GM23248 (cell line): ENCODE measurements at regions not wholly inside any gene's neighbourhood (a gene's known extent, or its start where the extent isn't known, plus 50 kb on each side); places are given as distances from the start of the nearest gene placed in this dataset.

Experiments
- DNase-seq: peaks from one replicate; pipeline ENCODE4 v3.0.0-alpha.2; 2015
- H2AFZ ChIP-seq: fragments of 200-600 bp; sonication (generic); 2 replicates; pipeline ENCODE4 v1.6.1; 2016; ENCODE audit warnings: antibody characterized with exemption
- H3F3A ChIP-seq: fragments of 200-600 bp; sonication (generic); 2 replicates; pipeline ENCODE4 v1.6.1; 2016; ENCODE audit warnings: mild to moderate bottlenecking, antibody characterized with exemption, mixed run types; ENCODE audit not compliant: insufficient read depth
- H3K27ac ChIP-seq: fragments of 200-600 bp; sonication (generic); 2 replicates; pipeline ENCODE4 v1.5.1; 2016; ENCODE audit warnings: mild to moderate bottlenecking
- H3K27me3 ChIP-seq: fragments of 200-600 bp; sonication (generic); replicated peaks from 2 replicates; pipeline ENCODE4 v1.6.1; 2016; ENCODE audit warnings: mild to moderate bottlenecking; ENCODE audit not compliant: insufficient read depth
- H3K36me3 ChIP-seq: fragments of 200-600 bp; sonication (generic); 2 replicates; pipeline ENCODE4 v1.6.1; 2016; ENCODE audit warnings: low read depth, mild to moderate bottlenecking
- H3K4me1 ChIP-seq: fragments of 200-600 bp; sonication (generic); 2 replicates; pipeline ENCODE4 v1.6.1; 2016; ENCODE audit warnings: mild to moderate bottlenecking; ENCODE audit not compliant: insufficient read depth
- H3K4me2 ChIP-seq: fragments of 200-600 bp; sonication (generic); one replicate; pipeline ENCODE4 v1.6.1; 2016; ENCODE audit warnings: mild to moderate bottlenecking; ENCODE audit not compliant: unreplicated experiment
- H3K4me3 ChIP-seq: fragments of 200-600 bp; sonication (generic); 2 replicates; pipeline ENCODE4 v1.5.1; 2016; ENCODE audit warnings: mild to moderate bottlenecking
- H3K79me2 ChIP-seq: fragments of 200-600 bp; sonication (generic); 2 replicates; pipeline ENCODE4 v1.6.1; 2016; ENCODE audit warnings: mild to moderate bottlenecking; ENCODE audit not compliant: insufficient read depth
- H3K9ac ChIP-seq: fragments of 200-600 bp; sonication (generic); 2 replicates; pipeline ENCODE4 v1.6.1; 2016; ENCODE audit warnings: mild to moderate bottlenecking
- H3K9me2 ChIP-seq: fragments of 200-600 bp; sonication (generic); 2 replicates; pipeline ENCODE4 v1.6.1; 2016; ENCODE audit warnings: mixed run types, mild to moderate bottlenecking, moderate library complexity; ENCODE audit not compliant: insufficient read depth
- H3K9me3 ChIP-seq: fragments of 200-600 bp; sonication (generic); one replicate; pipeline ENCODE4 v1.6.1; 2017; ENCODE audit warnings: low read depth
- H4K20me1 ChIP-seq: fragments of 200-600 bp; sonication (generic); 2 replicates; pipeline ENCODE4 v1.6.0; 2016; ENCODE audit not compliant: insufficient read depth
- EZH2 ChIP-seq: fragments of 200-600 bp; sonication (generic); IDR thresholded peaks from 2 replicates; pipeline ENCODE4 v1.6.1; 2018; ENCODE audit warnings: antibody characterized with exemption, mild to moderate bottlenecking; ENCODE audit not compliant: insufficient read depth, poor library complexity, severe bottlenecking
- EZH2phosphoT487 ChIP-seq: fragments of 200-600 bp; sonication (generic); IDR thresholded peaks from 2 replicates; pipeline ENCODE4 v1.6.1; 2018; ENCODE audit warnings: antibody characterized with exemption, moderate library complexity, mild to moderate bottlenecking, low read depth; ENCODE audit not compliant: insufficient read depth
- whole genome bisulfite sequencing, 2 experiments: methylation state at CpG; one replicate each; pipeline ENCODE4 v1.1.6; 2015 to 2017; ENCODE audit warnings: low lambda C conversion rate in 2 of 2, low coverage in 1 of 2; ENCODE audit errors: missing lambda C conversion rate in 2 of 2; 5-methylcytosine and 5-hydroxymethylcytosine counted together
- in situ Hi-C: fragments of 300-500 bp; cut with MboI; formaldehyde crosslinking; loops from 2 replicates; pipeline ENCODE4 v1.15.0; 2020

DNA sequence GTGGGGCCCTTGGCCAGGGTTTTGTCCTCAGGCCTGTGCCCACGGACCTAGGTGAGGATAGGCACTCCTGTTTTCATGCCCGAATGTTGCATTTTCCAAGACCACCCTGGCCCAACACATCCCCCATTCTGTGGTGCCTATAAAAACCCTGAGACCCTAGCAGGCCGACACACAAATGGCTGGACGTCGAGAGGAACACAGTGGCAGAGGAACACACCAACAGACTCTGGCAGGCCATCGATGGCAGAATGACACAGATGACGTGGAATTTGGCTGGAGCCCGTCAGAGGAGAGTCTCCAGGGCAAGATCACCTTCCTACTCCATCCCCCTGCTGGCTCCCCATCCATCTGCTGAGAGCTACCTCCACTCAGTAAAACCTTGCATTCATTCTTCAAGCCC is 898.8 kb downstream of the ANKRD7 start:
- no peaks in the 10 kb centered on the region for H3K9me3 ChIP-seq
- H3K4me1 ChIP-seq: no peaks in the 10 kb centered on the region
- H3K9me2 ChIP-seq: no peaks in the 10 kb centered on the region
- no peak overlapping the region for H3K4me2 ChIP-seq
- in situ Hi-C loops: no loop called here
- 25 to 29% methylated on average over 8 of the region's 8 CpGs for WGBS, 2 experiments
- no peaks in the 10 kb centered on the region for H3F3A ChIP-seq
- H3K79me2 ChIP-seq: no peaks in the 10 kb centered on the region
- H3K36me3 ChIP-seq: no peaks in the 10 kb centered on the region
- no peak overlapping the region for H2AFZ ChIP-seq
- H3K9ac ChIP-seq: no peak overlapping the region
- no peak overlapping the region for H3K4me3 ChIP-seq
- H4K20me1 ChIP-seq: no peaks in the 10 kb centered on the region
- H3K27me3 ChIP-seq: no peaks in the 10 kb centered on the region
- no peak overlapping the region for H3K27ac ChIP-seq
- no peak for TF ChIP-seq EZH2
- TF ChIP-seq EZH2phosphoT487: no peak
- DNase-seq: no peak

DNA sequence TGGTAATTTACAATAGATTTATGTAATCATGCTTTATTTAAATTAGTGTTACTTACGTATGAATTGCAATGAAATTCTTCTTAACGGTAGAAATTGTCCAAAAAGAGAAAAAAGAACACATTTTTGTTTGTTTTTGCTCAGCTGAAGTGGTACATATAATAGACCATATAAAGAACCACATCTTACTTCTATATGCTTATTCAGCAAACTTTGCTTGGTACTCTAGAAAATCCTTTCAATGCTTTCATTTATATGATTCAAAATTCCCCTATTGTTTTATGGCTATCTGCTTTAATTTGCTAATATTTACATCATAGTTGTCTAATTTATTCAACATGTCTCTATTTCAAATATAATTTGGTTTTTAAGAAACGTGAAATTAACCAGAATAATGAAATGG is 903.2 kb downstream of the ANKRD7 start:
- in situ Hi-C loops: no loop called here
- Histone ChIP-seq H3K27me3 (no peaks in the 10 kb centered on the region), H3K9me3 (no peaks in the 10 kb centered on the region), H3K4me3 (no peak overlapping the region), H3K9ac (no peak overlapping the region), H3K36me3 (no peaks in the 10 kb centered on the region), H3K27ac (no peak overlapping the region), H2AFZ (no peak overlapping the region), H3K9me2 (no peaks in the 10 kb centered on the region), H3F3A (no peaks in the 10 kb centered on the region), H3K4me1 (no peaks in the 10 kb centered on the region), H3K79me2 (no peaks in the 10 kb centered on the region), H4K20me1 (no peaks in the 10 kb centered on the region), H3K4me2 (no peak overlapping the region)
- 2 to 6% methylated on average over 3 of the region's 3 CpGs for WGBS, 2 experiments
- DNase-seq: no peak
- TF ChIP-seq EZH2phosphoT487: no peak
- TF ChIP-seq EZH2: no peak

DNA sequence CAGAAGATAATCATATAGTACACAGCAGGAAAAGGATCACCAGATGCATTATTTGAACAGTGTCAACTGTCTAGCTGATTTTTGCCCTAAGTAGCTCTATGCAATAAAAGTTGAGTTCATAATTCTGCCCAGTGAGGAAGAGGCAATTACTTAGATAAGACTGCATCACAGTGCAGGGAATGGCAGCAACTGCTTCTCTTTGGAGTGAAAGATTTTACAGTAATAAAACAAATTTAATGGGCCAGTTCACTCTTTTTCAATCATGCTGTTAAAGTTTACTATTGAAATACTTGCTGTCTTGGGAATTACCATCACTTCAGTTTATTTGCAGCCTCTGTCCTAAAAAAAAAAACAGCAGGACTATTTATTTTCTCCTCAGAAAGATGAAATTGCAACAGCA is 907.9 kb downstream of the ANKRD7 start:
- DNase-seq: no peak
- TF ChIP-seq EZH2 (no peak), EZH2phosphoT487 (no peak)

DNA sequence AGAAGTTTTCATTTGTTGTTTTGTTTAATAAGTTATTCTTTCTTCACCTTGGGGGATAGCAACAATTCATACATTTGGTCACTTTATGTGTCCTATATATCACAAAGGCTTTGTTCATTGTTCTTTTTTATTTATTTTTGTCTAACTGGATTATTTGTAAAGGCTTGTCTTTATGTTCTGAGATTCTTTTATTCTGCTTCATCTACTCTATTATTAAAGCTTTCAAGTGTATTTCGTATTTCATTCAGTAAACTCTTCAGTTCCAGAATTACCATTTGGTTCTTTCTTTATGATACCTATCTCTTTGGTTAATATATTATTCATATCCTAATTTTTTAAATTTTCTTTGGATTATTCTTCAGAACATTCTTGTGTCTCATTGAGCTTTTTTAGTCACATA is 942.9 kb downstream of the ANKRD7 start:
- H2AFZ ChIP-seq: no peak overlapping the region
- in situ Hi-C loops: no loop called here
- no peak for DNase-seq
- H3K36me3 ChIP-seq: no peaks in the 10 kb centered on the region
- H3K79me2 ChIP-seq: no peaks in the 10 kb centered on the region
- WGBS, 2 experiments: 20 to 27% methylated on average over 1 of the region's 1 CpG
- no peak overlapping the region for H3K27ac ChIP-seq
- TF ChIP-seq EZH2phosphoT487 (no peak), EZH2 (no peak)
- H3K4me1 ChIP-seq: no peaks in the 10 kb centered on the region
- H3K4me3 ChIP-seq: no peak overlapping the region
- no peak overlapping the region for H3K4me2 ChIP-seq
- H3K9ac ChIP-seq: no peak overlapping the region
- H3K9me2 ChIP-seq: no peaks in the 10 kb centered on the region
- peaks cover 5% of the 10 kb centered on the region for H3K9me3 ChIP-seq
- no peaks in the 10 kb centered on the region for H3F3A ChIP-seq
- H4K20me1 ChIP-seq: no peaks in the 10 kb centered on the region
- H3K27me3 ChIP-seq: no peaks in the 10 kb centered on the region

More for the DNA sequence above, 907.9 kb downstream of the ANKRD7 start:
- Histone ChIP-seq H2AFZ (no peak overlapping the region), H3K4me1 (no peaks in the 10 kb centered on the region), H3K4me3 (no peak overlapping the region), H3K9ac (no peak overlapping the region), H3K36me3 (no peaks in the 10 kb centered on the region), H3K27me3 (no peaks in the 10 kb centered on the region), H3K4me2 (no peak overlapping the region), H3K27ac (no peak overlapping the region), H3F3A (no peaks in the 10 kb centered on the region), H3K9me3 (no peaks in the 10 kb centered on the region), H4K20me1 (no peaks in the 10 kb centered on the region), H3K79me2 (no peaks in the 10 kb centered on the region), H3K9me2 (no peaks in the 10 kb centered on the region)
- in situ Hi-C loops: no loop called here

DNA sequence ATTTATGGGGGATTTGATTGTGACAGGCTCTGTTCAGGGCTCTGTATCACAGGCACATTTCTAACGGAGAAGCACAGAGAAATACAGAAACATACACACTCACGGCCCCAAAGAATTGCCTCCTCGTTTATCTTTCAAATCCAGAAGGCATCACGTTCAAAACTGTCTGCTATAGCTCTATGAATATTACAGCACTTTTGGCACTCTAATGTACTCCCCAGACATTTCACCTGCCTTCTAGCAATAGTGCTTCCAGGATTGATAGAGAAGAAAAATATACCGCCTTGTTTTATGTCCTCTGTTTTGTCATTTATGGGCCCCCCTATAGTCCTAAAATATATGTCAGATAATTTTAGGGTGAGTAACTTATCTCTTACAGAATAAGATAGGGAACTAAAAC is 947.5 kb downstream of the ANKRD7 start:
- no peaks in the 10 kb centered on the region for H3K9me2 ChIP-seq
- H3K27ac ChIP-seq: no peak overlapping the region
- TF ChIP-seq EZH2phosphoT487 (no peak), EZH2 (no peak)
- no peaks in the 10 kb centered on the region for H3K36me3 ChIP-seq
- no peak for DNase-seq
- no peaks in the 10 kb centered on the region for H4K20me1 ChIP-seq
- 29 to 35% methylated on average over 5 of the region's 5 CpGs for WGBS, 2 experiments
- H3K79me2 ChIP-seq: no peaks in the 10 kb centered on the region
- no peak overlapping the region for H3K4me3 ChIP-seq
- H3F3A ChIP-seq: no peaks in the 10 kb centered on the region
- H2AFZ ChIP-seq: no peak overlapping the region
- no peak overlapping the region for H3K9ac ChIP-seq
- no peaks in the 10 kb centered on the region for H3K27me3 ChIP-seq
- no peak overlapping the region for H3K4me2 ChIP-seq
- no peaks in the 10 kb centered on the region for H3K4me1 ChIP-seq
- in situ Hi-C loops: no loop called here
- H3K9me3 ChIP-seq: peaks cover 1% of the 10 kb centered on the region
